Suprapubic skin (tissue), 3 donors: ENCODE measurements at regions not wholly inside any gene's neighbourhood (a gene's known extent, or its start where the extent isn't known, plus 50 kb on each side); places are given as distances from the start of the nearest gene placed in this dataset.

Experiments used
- CTCF ChIP-seq, 2 donors: fragments of 200-600 bp in 1 of 2; fragments of 450-650 bp in 1 of 2; sonication (generic) in 1 of 2; IDR thresholded peaks; one replicate each; pipeline ENCODE4 v1.5.1; 2016 to 2019; ENCODE audit warnings: antibody characterized with exemption in 2 of 2, mild to moderate bottlenecking in 1 of 2, moderate library complexity in 1 of 2
- EP300 ChIP-seq: sonication (generic); formaldehyde crosslinking; IDR thresholded peaks from one replicate; pipeline ENCODE4 v1.6.1; 2017; ENCODE audit warnings: antibody characterized with exemption

GRCh38 chr7:9189703-9190102, 756.3 kb downstream of the NXPH1 start:
- TF ChIP-seq CTCF (IDR thresholded peaks at IDR 0.05): no peak
- TF ChIP-seq EP300: no peak
